ENCODE measurements at regions not wholly inside any gene's neighbourhood (a gene's known extent, or its start where the extent isn't known, plus 50 kb on each side); places are given as distances from the start of the nearest gene placed in this dataset.

GRCh38 chr5:97405941-97406340, 222.9 kb upstream of the RIOK2 start:
- DNase-seq: no peak

- no peak for DNase-seq
Measured at GRCh38 chr5:97406946-97407676, 224.1 kb upstream of the RIOK2 start.

- DNase-seq: no peak
Measured at GRCh38 chr5:97408331-97408730, 225.3 kb upstream of the RIOK2 start.

GRCh38 chr5:97412959-97413358, 229.9 kb upstream of the RIOK2 start:
- DNase-seq: no peak

GRCh38 chr5:97417986-97418385, 234.9 kb upstream of the RIOK2 start:
- DNase-seq: no peak

- no peak for DNase-seq
Measured at GRCh38 chr5:97418462-97418861, 235.4 kb upstream of the RIOK2 start.

- DNase-seq: no peak
Measured at GRCh38 chr5:97420646-97421045, 237.6 kb upstream of the RIOK2 start.

- DNase-seq: no peak
Measured at GRCh38 chr5:97422678-97423077, 239.6 kb upstream of the RIOK2 start.

- no peak for DNase-seq
Measured at GRCh38 chr5:97425511-97425910, 242.5 kb upstream of the RIOK2 start.

GRCh38 chr5:97427235-97427634, 244.2 kb upstream of the RIOK2 start:
- no peak for DNase-seq

GRCh38 chr5:97434021-97434420, 251.0 kb upstream of the RIOK2 start:
- no peak for DNase-seq

- no peak for DNase-seq
Measured at GRCh38 chr5:97436405-97436804, 253.4 kb upstream of the RIOK2 start.

GRCh38 chr5:97443740-97444139, 260.7 kb upstream of the RIOK2 start:
- no peak for DNase-seq

- DNase-seq: no peak
Measured at GRCh38 chr5:97449172-97449571, 266.1 kb upstream of the RIOK2 start.

- DNase-seq: no peak
Measured at GRCh38 chr5:97452646-97453045, 269.6 kb upstream of the RIOK2 start.

GRCh38 chr5:97453263-97453662, 270.2 kb upstream of the RIOK2 start:
- no peak for DNase-seq

GRCh38 chr5:97454015-97454414, 271.0 kb upstream of the RIOK2 start:
- DNase-seq: no peak

- DNase-seq: no peak
Measured at GRCh38 chr5:97455996-97456395, 272.9 kb upstream of the RIOK2 start.

GRCh38 chr5:97458851-97459250, 275.8 kb upstream of the RIOK2 start:
- DNase-seq: no peak

GRCh38 chr5:97471951-97472350, 288.9 kb upstream of the RIOK2 start:
- DNase-seq: no peak

GRCh38 chr5:97475847-97476246, 292.8 kb upstream of the RIOK2 start:
- DNase-seq: no peak

- no peak for DNase-seq
Measured at GRCh38 chr5:97476852-97477534, 293.9 kb upstream of the RIOK2 start.

- DNase-seq: no peak
Measured at GRCh38 chr5:97478483-97478882, 295.4 kb upstream of the RIOK2 start.

- no peak for DNase-seq
Measured at GRCh38 chr5:97480313-97480712, 297.3 kb upstream of the RIOK2 start.

Measured in activated T-cell treated with anti-CD3 and anti-CD28 coated beads, Interleukin-2, amount 50 U/mL, for 48 hours (primary cell).